ENCODE measurements at regions not wholly inside any gene's neighbourhood (a gene's known extent, or its start where the extent isn't known, plus 50 kb on each side); places are given as distances from the start of the nearest gene placed in this dataset.

DNA sequence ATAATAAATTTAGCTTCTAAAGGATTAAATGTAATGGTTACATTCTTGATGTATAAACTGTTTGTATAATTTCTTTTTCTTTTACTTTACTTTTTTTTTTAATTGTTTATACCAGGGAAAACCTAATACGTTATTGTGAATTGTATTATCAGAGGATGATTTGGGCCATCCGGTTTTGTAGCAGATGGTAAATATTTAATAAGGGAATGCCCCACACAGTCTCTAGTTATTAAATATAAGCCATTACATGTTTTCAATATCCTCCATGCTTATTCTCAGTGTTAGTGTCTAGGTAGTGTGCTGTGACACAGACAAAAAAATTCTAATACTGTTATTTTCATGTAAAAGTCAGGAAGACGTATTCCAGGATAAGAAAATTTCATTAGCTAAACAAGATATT, 553.9 kb downstream of the ZNF804A start:
- no peak for DNase-seq

DNA sequence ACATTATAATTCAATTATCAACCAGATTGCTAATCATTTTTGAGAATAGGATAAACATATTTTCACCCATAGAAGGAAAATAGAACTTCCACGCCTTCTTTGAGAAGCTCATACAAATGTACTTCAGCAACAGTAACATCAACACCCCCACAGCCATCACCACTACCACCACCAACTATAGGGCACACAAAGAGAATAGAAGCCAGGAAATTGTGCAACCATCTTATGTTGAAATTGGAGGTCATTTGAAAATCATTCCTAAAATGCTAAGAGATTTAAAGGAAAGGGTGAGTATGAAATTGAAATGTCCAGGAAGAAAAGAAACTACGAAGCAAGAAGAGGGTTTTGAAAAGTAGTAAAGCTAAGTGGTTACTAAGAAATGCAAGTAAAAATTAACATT, 563.4 kb downstream of the ZNF804A start:
- DNase-seq: no peak

DNA sequence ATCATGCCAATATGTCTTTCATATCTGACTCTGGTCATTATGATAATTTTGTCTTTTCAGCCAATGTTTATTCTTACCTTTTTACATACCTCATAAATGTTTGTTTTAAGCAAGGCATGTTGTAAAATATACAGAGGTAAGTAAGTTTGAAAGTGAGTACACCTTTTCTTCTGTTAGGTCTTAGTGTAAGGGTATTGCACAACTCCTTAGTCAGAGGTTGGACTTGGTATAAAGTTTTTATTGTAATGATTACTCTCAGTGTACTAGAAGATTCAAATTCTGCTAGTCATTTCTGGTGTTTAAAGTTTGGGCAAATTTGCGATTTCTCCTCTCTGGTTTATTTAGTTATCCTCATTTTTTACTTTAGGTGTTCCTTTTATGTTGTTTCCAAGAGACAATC, 564.3 kb upstream of the FSIP2 start:
- no peak for DNase-seq

DNA sequence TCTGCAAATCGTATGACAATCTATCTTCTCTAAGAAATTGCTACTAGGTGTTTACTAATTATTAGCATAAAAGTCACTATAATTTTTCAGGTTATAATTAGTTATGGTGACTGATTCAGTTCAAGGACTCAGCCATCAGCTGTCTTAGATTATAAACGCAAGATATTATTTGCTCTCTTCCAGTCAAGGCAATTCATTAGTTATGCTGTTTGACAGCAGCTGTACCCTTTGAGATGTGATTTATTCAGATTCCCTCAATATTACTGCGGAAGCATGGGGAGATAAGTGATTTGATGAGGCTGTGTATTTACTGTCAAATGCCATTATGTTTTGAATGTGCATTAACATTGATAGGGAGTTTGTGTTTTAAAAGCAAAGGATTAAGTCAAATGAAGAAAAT, 558.9 kb upstream of the FSIP2 start:
- no peak for DNase-seq

DNA sequence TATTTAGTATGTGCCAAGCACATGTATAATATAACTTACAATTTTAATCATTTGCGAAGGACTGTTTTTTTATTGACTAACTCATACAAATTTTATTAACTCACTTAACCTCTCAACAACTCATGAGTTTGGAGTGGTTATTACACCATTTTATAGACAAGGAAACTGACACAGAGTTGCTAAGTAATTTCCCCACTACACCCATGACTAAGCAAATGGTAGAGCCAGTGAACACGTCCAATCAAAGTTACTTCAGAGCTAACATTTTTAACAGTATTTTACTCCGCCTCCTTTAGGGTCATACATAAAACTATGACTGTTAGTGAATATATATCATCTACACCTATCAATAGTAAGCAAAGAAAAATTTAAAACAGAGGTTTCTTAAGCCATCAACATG, 556.7 kb upstream of the FSIP2 start:
- no peak for DNase-seq

DNA sequence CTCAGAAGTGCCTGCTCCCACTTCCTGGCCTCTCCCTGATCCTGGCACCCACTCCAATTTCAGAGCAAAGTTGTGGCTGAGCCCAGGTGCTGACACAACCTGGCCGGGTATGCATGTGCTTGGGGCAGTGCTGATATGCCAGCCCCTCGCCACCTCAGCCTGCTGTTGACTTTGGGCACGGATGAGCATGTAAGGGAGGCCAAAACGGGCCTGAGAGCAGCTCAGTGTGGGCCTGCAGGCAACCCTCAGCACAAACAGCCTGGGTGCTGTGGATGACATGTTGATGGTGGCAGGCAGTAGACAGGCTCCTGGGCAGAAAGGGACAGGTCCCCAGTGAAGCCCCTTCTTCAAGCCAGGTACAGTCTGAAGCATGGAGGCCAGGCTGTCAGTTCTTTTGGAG, 553.6 kb upstream of the FSIP2 start:
- DNase-seq: no peak

DNA sequence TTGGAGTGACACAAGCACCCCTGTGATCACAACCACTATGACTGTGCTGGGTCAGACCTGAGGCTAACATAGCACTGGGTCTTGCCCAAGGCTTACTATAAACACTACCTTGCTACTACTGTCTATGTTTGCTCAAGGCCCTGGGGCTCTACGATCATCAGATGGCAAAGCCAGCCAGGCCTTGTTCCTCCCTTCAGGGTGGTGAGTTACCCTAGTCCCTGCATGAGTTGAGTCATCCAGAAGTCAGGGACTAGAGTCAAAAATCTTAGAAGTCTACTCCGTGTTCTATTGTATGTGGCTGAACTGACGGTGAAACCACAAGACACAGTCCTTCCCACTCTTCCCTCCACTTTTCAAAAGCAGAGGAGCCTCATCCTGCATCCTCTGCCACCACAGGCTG, 551.2 kb upstream of the FSIP2 start:
- peak; percentile 43 for DNase-seq

DNA sequence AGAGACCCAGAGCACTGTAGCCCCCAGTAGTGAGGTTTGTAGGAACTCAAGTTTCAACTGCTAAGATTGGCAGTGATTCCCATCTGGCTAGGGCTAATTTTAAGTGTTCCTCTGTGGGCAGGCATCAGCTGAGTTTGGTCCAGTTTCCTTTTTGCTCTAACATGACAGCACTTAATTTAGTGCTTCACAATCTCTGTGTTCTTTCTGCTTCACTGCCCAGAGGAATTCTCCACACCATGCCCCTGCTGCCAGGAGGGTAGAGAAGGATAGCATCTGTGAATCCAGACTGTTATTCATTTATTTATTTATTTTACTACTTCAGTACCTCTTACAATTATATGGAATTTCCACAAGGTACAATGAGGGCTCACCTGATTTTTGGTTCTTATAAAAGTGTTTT, 549.9 kb upstream of the FSIP2 start:
- no peak for DNase-seq

DNA sequence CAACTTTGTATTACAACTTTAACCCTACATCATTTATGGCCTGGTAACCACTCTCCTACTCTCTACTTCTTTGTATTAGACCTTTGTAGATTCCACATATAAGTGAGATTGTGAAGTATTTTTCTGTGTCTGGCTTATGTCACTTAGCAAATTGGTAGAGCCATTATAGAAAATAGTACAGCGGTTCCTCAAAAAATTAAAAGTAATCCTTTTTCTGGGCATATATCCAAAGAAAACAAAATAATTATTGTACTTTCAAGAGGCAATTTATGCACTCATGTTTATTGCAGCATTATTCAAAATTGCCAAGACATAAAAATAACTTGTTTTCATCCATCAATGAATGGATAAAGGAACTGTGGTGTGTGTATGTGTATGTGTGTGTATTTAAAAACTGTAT, 537.5 kb upstream of the FSIP2 start:
- no peak for DNase-seq

DNA sequence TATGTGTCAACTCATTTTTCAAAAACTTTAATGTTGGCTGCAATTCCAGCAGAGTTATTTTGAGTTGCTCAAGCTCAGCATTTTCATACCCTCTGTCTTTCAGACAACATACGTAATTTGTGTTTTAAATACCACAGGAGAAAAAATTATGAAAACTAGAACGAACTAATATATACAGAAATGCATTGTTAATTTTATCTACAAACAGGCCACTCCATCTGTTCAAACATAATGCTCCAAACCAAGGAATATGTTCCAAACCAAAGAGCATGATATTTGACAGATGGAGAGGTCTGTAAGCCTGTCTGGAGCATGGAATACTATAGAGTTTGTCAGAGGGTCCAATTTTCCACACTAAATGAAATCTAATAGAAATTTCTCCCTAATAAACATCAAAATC, 536.2 kb upstream of the FSIP2 start:
- no peak for DNase-seq

DNA sequence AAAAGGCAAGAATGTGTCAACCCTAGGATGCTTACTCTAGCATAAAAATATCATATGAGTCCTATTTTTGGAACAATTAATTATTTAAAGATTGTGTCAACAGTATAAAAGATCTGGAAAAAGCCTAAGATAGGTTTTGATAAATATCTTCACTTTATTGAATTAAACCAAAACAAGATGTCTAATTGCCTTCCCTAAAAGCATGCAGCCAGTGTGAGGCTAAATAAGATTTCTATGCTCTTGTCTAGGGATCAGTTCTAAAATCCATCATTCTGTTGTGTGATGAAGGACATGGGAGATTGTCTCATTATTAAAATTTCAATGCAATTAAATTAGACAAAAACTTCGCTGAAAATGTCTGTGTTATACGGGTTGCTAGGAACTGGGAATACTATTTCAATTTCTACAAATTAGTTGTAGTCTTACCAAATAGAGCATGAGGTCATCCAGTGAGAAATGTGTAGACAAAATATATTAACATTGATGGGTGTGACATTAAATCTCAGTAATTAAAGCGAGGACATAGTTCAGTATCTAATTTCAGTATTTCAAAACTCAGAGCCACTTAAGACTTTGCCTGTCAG, 535.6 kb upstream of the FSIP2 start:
- DNase-seq: no peak

DNA sequence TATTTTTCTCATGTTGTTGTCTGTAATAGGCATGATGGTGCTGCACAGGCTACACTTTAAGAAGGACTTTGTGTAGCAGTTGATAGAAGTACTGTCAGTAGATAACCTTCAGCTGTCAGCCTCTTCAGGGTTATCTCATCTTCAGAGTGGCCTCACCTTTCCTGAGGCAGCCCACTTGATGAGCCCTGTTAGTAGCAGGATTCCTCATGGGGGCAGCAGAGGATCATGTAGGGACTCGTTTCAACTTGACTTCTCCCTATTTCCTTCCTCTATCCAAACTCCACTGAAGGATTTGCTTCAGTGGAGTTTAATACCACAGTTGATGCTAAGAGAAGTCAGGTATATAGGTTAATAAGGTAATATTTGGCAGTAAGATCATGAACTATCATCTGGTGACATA, 530.3 kb upstream of the FSIP2 start:
- no peak for DNase-seq

DNA sequence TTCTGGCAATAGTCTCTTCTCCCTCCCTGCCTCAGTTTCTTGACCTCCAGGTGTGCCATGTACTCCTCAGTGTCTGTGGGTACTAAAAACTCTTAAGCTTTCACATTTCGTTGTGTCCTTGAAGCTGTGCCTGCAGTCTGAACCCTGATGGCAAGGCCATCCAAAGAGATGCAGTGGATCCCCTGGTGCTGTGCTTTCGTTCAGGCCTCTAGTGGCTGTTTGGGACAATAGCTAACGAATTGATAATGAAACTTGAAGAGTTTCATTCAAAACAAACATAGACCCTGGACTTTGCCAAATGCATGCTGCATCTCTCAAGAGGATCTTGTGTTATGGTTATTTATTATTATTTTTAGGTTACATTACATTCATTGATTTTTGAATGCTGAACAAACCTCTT, 523.1 kb upstream of the FSIP2 start:
- DNase-seq: no peak

DNA sequence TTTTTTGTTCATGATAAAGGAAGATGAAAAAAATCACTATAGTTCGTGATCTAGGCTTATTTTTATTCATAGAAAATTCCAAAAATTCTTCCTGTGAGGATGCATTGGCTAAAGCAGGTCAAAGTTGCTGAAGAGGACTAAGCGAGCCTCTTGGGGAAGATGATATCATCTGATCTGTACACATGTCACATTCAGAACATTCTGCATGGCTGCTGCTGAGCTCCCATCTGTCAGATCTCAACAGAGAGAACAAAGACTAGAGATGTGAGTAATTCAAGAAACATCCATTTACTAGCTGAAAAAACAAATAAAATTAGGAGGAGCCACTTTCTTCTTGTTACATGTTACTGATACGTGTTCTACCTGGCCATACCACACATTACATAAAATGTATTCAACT, 518.6 kb upstream of the FSIP2 start:
- DNase-seq: no peak

DNA sequence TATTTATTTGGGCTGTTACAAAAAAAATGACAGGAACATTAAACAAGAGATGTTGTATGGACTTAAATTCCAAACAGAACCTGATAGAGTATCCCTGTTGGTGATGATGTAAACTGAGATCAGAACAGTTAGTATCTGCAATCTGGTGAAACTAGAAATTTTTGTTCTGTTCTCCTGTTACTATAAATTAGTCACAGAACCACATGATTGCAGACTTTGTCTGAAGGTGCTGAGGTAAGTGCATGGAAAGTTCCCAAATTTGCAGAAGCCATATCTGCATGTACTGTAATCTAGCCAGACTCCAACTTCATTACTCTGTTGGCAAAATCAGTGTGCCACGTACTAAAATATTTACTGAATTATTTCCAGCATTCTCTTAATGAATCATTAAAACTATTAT, 516.3 kb upstream of the FSIP2 start:
- DNase-seq: no peak

DNA sequence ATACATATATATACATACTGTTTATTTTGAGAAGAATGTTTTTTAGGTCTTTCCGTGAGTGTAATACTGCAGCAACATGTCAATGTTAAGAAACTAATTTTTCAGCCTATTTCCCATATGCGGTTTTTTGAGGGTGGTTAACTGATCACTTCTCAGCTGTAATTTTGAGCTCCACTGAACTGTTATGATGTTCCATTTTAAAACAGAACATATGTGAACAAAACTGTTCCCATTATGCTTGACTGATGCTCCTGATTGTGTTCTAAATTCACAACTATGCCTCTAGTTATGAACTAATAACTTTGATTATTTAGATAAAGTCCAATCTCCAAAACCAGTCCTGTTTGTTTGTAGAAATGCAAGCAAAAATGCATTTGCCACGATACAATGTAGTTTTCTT, 511.2 kb upstream of the FSIP2 start:
- DNase-seq: no peak

DNA sequence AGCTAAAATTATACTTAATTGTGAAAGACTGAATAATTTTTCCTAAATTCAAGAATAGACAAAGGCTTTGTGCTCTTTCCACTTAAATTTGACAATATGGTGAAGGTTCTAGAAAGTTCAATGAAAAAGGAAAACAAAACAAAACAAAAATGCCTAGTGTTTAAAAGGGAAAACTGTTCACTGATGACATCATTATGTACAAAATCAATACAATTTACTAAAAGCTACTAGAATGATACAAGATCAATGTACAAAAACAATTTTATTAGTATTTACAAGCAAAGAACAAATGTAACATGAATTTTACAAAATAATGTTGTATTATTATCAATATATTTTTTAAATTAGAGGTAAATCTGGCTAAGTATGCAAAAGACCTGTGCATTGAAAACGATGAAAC, 499.1 kb upstream of the FSIP2 start:
- DNase-seq: no peak

DNA sequence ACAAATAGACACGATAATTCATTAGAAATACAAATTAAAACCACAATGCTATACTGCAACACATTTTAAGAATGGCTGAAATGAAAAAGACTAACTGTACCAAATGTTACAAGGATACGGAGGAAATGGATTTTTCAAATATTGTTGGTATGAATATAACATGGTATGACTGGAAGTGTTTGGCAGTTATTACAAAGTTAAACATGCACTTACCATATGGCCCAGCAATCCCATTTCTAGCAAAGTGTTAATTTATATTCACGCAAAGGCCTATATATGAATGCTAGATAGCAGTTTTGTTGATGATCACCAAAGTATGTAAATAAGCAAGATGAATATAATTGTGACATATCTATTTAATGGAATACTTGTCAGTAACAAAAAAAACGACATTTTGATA, 497.8 kb upstream of the FSIP2 start:
- no peak for DNase-seq

DNA sequence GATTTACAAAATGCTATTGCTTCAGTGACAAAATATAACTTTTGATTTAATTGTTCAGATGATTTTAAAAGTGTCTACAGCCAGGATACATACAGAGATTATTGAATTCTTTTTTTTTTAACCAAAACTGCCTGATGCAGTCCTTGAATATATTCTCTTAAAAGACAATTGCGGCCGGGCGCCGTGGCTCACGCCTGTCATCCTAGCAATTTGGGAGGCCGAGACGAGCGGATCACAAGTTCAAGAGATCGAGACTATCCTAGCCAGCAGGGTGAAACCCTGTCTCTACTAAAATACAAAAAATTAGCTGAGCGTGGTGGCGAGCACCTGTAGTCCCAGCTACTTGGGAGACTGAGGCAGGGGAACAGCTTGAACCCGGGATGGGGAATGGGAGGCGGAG, 497.0 kb upstream of the FSIP2 start:
- no peak for DNase-seq

DNA sequence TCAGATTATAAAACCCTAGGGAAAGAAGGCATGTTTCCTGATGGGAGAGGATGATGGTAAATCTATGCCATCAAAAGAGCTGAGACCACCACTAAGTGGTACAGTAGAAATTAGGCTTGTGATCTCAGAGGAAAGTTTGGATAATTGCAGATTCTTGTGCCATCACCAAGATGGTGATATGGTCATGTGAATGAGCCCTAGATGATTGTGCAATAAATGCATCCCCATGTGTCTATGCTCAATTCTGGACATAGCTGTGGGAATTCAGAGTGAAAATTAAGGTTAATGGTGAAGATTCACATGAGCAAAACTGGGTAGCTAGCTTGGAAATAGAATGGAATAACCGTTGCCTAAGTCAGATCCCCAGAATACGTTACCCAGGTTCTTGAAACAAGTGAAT, 496.1 kb upstream of the FSIP2 start:
- no peak for DNase-seq

DNA sequence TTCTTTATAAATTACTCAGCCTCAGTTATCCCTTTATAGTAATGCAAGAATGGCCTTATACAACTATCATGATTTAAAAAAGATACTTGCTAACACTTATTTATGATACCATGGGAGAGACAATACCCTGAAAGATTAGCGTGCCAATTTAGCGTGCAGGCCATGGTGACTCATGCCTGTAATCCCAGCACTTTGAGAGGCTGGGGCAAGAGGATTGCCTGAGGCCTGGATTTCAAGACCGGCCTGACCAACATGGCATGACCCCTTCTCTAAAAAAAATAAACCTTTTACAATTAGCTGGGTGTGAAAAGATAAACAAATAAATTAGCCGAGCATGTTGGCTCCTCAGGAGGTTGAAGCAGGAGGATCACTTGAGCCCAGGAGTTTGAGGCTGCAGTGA, 493.4 kb upstream of the FSIP2 start:
- DNase-seq: no peak

DNA sequence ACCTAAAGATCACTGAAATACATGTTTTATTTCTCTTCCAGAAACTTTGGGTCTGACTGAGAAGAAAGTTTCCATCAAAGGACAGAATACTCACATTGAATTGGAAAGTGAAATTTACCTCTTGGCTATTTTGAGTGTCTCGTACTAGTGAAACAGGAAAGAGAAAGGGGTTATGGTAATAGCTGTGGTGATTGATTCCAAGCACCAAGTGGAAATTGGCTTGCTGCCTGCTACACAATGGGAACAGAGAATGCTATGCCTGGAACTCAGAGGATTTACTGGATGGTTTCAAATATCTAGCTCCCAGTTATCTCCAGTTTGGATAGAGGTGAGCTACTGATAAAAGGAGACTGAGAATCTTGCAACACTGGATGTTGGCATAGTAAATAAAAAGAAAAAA, 492.8 kb upstream of the FSIP2 start:
- DNase-seq: no peak

DNA sequence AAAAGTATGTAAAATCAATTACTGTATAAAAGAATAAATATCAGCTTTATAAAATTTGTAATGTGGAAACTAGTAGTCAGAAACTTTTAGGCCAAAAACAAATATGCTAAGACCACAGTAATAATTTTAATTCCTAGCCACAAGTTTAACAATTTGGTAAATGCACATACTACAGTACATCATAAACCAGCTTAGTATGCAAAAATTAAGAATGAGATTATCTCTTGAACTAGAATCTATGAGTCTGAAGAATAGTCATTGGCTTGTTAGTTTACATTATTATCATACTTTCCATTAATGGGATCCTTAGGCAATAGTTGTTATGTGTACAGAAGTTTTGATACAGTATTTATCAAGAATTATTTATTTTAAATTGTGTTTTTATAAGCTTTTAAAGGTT, 491.9 kb upstream of the FSIP2 start:
- DNase-seq: no peak

DNA sequence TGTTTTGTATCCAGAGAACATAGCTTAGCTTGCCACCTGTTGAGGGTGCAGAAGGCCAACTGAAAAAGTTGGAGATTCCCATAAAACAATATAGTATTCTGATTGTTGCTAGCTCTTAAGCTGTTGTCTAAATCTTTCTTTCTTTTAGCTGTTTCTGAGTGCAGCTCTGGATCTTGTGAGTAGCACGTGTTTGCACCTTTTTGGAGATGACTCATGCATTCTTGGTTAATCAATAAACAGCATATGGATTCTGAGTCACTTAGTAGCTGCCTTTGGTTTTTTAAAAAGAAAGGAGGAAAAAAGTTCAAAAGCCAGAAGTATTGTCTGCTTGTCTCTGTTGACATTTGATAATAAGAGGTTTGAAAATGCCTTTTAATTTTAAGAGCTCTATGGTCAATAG, 483.0 kb upstream of the FSIP2 start:
- no peak for DNase-seq

DNA sequence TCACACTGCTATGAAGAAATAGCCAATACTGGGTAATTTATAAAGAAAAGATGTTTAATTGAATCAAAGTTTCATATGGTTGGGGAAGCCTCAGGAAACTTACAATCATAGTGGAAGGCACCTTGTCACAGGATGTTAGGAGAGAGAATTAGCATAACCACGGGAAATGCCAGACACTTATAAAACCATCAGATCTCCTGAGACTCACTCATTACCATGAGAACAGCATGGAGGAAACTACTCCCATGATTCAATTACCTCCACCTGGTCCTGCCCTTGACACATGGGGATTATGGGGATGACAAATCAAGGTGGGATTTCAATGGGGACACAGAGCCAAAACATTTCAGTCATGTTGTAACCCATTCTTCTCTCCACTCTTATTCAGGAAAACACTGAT, 472.9 kb upstream of the FSIP2 start:
- no peak for DNase-seq

DNA sequence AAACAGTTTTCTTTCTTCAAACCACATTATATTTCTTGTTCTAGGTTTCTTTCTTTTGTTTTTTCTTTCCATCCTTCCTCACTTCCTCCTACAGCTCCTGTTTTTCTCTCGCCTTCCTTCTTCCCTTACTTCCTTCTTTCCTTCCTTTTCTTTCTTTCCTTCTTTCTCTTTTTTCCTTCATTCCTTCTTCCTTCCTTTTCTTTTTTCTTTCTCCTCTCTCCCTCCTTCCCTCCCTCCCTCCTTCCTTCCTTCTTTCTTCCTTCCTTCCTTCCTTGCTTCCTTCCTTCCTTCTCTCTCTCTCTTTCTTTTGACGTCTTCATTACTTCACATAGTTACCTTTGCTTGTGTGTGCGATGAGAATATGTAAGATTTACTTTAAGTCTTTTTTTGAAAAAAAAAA, 470.0 kb upstream of the FSIP2 start:
- DNase-seq: no peak
